ENCODE measurements at regions not wholly inside any gene's neighbourhood (a gene's known extent, or its start where the extent isn't known, plus 50 kb on each side); places are given as distances from the start of the nearest gene placed in this dataset.
"Not testable (repeated sequence)": the region's sequence is repeated elsewhere in the genome, so short reads cannot be mapped to it uniquely, and the experiment has no call there.

DNA sequence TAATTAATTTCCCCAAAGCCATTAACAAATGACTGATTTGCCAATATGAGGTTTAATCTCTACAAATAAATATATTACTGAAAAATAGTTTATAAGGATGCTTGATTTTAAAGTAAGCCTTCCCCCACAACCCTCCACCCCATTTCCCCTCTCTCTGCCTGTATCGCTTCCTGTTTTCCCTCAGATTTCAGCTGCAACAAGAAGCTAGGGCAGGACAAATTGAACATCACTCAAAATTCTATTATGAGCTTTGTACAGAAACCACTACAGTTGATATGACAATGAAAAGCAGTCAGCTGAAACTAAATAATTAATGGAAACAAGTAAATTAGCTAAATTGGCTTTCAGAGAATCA is 109.0 kb upstream of the SP4 start:
- DNase-seq (ENCODE audit: low read depth): no peak

DNA sequence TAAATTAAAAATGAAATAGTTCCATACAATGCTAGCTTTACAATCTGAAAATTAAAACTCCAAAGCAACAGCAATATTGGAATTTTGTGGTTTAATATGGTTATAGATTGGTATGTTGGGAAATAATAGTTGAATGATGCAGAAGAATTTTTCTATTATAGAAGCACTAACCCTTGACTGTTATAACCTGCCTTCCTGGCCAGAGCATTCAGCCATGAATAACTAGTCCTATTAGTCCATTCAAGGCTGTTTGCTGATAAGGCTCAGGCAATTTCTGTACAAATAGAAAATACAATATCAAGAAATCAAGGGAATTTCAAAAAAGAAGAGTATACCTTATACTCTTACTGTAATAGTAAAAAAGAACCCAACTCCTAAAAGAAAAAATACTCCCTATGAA is 101.6 kb upstream of the SP4 start:
- no peak for DNase-seq (ENCODE audit: low read depth)

- DNase-seq (ENCODE audit: low read depth): no peak
Measured at GRCh38 chr7:21326921-21327320, 101.0 kb upstream of the SP4 start.

GRCh38 chr7:21327422-21328409 is 100.2 kb upstream of the SP4 start:
- no peak for DNase-seq (ENCODE audit: low read depth)

- no peak for DNase-seq (ENCODE audit: low read depth)
Measured at GRCh38 chr7:21330462-21331178, 97.3 kb upstream of the SP4 start.

GRCh38 chr7:21334906-21335305 is 93.0 kb upstream of the SP4 start:
- DNase-seq (ENCODE audit: low read depth): no peak

GRCh38 chr7:21336743-21337142 is 91.1 kb upstream of the SP4 start:
- no peak for DNase-seq (ENCODE audit: low read depth)

- peak; percentile 51 for DNase-seq (ENCODE audit: low read depth)
Measured at GRCh38 chr7:21338728-21339164, 89.1 kb upstream of the SP4 start.

DNA sequence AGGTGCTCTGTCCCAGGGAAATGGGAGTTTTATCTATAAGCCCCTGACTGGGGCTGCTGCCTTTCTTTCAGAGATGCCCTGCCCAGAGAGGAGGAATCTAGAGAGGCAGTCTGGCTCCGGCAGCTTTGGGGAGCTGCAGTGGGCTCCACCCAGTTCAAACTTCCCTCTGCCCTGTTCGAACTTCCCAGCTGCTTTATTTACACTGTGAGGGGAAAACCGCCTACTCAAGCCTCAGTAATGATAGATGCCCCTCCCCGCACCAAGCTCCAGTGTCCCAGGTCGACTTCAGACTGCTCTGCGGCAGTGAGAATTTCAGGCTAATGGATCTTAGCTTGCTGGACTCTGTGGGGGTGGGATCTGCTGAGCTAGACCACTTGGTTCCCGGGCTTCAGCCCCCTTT is 83.0 kb upstream of the SP4 start:
- DNase-seq (ENCODE audit: low read depth): not testable (repeated sequence)

- no peak for DNase-seq (ENCODE audit: low read depth)
Measured at GRCh38 chr7:21345361-21345760, 82.5 kb upstream of the SP4 start.

- no peak for DNase-seq (ENCODE audit: low read depth)
Measured at GRCh38 chr7:21346297-21346696, 81.6 kb upstream of the SP4 start.

- DNase-seq (ENCODE audit: low read depth): no peak
Measured at GRCh38 chr7:21352540-21353387, 75.1 kb upstream of the SP4 start.

DNA sequence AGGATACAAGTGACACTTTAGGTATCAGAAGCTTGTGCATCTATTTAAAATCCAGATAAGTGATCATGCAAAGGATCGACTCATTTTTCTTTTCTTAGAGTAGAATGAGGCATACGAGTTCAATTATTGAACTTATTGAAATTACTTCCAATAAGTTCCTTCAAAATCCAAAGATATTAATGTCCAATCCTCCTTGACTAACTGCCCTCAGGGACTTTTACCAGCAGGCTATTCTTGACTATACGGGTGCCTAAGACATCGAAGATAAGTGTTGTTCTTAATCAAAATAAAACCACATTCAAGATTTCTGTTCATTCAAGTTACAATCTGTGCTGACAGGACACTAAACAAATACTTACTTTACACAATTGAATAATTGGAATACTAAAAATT is 74.5 kb upstream of the SP4 start:
- no peak for DNase-seq (ENCODE audit: low read depth)

- no peak for DNase-seq (ENCODE audit: low read depth)
Measured at GRCh38 chr7:21354284-21354683, 73.6 kb upstream of the SP4 start.

GRCh38 chr7:21355406-21355874 is 72.4 kb upstream of the SP4 start:
- DNase-seq (ENCODE audit: low read depth): peak; percentile 38

DNA sequence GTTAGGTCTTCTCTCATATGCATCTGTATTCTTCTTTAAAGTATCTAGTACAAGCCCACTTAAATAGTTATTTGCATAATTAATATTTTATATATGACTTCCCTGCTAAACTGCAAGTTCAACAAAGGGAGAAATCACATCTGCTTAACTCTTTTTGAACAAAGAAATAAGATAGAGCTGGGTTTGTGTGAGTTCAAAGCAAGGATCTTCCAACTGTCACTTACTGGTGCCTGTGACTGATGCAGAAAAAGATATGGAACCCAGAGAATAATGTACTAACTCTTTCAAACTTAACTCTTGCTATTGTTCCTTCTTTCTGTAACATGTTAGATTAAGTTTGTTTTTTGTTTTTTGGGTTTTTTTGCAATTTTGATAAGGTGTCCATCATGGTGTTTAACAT is 71.3 kb upstream of the SP4 start:
- DNase-seq (ENCODE audit: low read depth): no peak

GRCh38 chr7:21357151-21358097 is 70.5 kb upstream of the SP4 start:
- no peak for DNase-seq (ENCODE audit: low read depth)

GRCh38 chr7:21358648-21359047 is 69.2 kb upstream of the SP4 start:
- DNase-seq (ENCODE audit: low read depth): no peak

DNA sequence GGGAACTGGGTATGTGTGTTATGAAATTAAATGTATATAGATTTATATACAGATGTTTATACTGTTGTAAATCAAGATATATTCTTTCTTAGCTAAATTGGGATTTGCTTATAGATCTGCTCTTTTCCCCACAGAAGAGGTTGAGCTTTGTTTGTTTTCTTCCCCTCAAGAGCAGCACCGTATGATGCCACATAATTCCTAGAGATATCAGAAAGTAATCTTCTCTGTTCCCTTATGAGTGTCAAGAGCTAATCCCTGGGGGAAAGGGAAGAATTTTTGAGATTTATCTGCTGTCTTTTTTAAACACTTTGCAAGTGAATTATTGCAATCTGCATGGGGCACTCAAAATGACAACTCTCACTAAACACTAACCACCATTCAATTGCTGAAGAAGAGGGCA is 68.7 kb upstream of the SP4 start:
- no peak for DNase-seq (ENCODE audit: low read depth)

DNA sequence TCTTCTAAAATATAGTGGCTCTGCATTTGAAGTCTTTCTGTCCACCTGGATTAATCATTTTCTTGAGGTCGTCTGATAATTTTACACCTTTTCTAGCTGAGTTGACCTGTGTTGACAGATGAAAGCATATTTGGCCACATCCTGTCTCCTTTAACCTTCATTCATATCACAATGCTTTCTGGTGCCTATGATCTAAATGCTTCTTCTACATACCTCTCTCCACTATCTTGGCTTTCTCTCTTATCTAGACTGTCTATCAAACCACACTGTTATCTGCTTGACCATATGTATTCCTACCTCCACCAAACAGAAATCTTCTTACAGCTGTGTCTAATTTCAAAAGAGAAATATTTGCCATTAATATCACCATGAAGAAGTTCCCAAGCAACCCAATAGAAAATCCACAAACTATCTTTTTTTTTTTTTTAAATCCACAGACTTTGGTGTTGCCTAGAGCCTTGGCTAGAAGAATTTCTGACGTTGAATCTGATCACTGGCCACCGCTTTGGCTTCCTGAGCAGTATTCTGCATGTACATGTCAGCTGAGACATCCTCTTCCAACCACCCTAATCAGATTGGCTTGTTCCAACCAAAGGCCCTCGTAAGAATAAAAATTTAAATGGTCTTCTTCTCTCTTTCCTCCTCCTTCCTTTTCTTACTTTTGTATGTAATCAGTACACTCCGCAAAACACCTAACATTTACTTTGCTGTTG is 66.3 kb upstream of the SP4 start:
- no peak for DNase-seq (ENCODE audit: low read depth)
